ENCODE measurements at regions not wholly inside any gene's neighbourhood (a gene's known extent, or its start where the extent isn't known, plus 50 kb on each side); places are given as distances from the start of the nearest gene placed in this dataset.
"Not testable (repeated sequence)": the region's sequence is repeated elsewhere in the genome, so short reads cannot be mapped to it uniquely, and the experiment has no call there.

DNA sequence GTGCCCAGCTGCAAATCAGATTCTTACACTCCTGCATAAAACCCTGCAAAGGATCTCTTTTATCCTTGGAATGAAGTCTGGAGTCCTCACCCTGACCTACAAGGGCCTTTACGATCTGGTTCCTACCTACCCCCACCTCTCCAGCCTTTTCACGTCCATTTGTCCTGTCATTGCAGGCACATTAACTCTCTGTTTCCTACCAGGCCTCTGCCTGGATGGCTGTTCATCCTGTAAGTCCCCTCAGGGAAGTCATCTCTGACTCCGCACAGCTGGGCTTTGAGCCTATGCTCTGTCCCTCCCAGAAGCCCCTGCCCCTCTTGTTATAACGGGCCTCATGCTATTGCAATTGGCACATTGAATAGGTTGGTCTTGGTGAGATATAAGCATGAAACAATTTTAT, 96.8 kb upstream of the USP24 start:
- intact Hi-C loops (cut with DNase I): no loop called here
- DNase-seq: no peak

DNA sequence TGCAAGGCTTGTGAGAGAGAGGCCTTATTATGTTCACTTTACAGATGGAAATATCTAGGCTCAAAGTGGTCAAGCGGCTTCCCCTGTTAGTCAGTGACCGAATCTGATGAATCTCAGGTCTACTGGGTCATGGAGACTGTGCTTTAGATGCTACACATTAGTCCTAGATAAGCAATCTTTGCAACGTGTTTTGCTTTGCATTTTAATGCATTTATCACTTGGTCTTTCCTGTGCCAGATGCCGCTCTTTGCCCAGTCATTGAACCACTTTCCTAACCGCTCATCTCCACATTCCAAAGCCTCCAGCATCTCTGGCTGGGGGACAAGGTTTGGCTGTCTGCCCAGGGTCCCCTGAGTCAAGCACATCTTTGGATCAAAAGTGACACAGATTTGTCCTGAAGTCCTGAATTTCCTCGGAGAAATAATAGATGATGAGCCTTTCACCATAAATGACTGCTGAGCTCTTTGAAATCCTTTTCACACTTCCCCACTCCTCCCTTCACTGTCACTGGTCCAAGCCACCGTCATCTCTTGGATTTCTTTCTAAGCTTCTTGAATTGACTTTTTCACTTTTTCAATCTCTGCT, 96.0 kb upstream of the USP24 start:
- intact Hi-C loops (cut with DNase I): no loop called here
- no peak for DNase-seq

DNA sequence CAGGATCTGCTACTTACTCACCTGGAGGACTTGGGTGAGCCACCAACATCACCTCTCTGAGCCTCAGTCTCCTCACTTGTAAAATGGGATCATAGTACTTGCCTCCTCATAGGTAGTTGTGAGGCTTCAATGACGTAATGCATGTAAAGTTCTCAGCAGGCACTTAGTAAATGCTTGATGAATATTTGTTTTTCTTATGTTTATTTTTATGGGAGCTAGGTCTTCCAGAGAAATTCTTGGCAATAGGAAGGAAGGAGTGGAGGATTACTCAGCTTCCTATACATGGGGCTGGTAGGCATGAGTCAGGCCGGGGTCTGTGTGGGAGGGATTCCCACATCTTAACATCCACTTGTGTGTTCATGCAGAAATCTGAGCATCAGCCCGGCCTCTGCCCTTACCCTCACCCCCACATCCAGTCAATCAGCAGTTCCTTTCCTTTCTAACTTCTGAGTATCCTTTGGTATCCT, 95.4 kb upstream of the USP24 start:
- intact Hi-C loops (cut with DNase I): no loop called here
- DNase-seq: peak in 40 of 42 donors; percentile 8 to 82 (median 41)

- DNase-seq: no peak
- intact Hi-C loops (cut with DNase I): no loop called here
Measured at GRCh38 chr1:55309786-55310504, 94.8 kb upstream of the USP24 start.

DNA sequence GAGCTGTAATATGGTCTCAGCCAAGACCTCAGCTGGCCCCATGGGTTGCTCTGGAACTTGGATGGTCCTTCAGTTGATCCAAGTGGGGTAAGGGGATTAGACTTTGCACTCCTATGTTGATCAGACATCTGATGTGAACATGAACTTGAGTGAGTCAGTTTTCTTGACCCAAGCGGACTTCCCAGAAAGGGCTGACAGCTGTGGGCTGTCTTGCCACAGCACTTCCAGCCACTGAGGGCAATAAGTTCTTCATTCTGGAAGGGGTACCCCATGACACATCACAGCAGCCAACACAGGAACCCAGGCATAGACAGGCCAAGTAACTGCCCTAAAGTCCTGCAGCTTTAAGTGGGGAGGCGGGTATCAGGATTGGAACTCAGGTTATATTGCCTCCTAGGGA, 93.9 kb upstream of the USP24 start:
- intact Hi-C loops (cut with DNase I): no loop called here
- DNase-seq: no peak

DNA sequence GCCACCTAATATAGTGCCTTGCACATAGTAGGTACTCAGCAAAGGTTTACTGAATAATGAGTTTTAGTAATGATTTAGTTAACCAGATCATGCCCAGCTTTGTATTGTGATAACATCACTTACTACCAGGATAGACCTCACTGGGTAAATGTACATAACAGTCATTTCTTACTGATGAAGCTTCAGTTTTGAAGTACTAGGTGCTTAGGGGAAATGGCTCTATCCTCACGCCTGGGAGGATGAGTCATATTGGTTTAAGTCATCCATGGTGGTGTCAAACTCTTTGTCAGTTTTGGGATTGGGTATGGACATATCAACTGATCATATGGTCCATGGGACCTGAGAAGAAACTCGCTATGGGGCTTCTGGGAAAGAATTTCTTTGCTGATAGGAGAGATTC, 90.6 kb upstream of the USP24 start:
- DNase-seq: no peak
- intact Hi-C loops (cut with DNase I): no loop called here

DNA sequence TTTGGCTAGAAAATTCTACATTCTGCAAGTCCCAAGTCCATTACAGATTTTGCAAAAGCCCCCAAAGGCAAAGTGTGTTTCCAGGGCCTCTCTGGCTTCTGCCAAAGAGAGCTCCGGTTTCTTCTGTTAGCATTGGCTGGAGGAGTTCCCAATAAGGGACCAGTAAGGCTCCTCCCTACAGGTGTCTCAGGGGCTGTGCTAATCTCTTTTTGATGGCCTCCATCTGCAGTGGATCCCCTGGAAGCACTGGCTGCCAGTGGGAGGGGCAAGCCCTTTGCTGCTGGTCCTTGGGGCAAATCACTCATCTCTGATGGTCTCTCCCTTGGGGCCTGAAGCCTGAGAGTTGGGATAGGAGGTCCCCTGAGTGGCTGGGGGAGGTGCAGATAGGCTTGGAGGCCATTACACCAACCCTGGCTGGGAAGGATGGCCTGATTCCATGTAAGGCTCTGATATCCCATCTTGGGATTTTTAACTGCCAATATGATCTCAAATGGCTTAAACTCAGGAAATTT, 89.1 kb upstream of the USP24 start:
- DNase-seq: no peak
- intact Hi-C loops (cut with DNase I): no loop called here

DNA sequence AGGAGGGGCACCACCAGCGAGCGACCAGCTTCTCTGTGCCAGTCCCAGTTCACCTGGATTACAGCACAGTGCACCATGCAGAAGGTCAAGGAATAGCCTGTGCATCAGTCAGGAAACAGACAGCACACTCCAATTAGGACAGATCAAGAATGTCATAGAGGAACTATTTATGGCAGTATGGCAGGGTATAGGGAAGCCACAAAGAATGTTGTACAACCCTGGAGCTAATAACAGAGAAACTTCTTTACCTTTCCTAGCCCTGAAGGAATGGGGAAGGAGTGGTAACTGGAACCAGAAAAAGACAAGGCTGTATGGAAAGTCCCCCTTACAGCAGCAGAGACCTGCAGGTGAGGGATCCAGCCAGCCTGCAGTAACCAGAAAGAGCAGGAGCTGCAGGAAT, 87.8 kb upstream of the USP24 start:
- intact Hi-C loops (cut with DNase I): no loop called here
- DNase-seq: no peak

DNA sequence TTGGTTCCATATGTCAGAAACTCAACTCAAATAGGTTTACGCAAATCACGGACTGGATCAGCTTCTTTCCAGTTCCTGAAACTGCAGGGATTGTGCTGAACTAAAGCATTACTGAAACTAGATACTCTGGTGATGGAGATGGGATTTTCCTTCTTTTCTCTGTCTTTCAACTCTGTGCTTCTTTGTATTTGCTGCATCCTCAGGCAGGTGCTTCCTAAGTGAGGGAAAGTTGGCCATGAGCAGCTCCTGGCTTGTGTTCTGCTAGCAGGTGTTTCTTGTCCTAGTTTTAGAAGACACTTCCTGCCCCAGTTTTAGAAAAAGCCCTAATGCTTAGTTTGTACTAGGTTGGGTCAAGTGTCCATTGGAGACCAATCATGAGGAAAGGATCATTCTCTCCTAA, 86.7 kb upstream of the USP24 start:
- no peak for DNase-seq
- intact Hi-C loops (cut with DNase I): no loop called here

GRCh38 chr1:55300975-55301374, 85.8 kb upstream of the USP24 start:
- intact Hi-C loops (cut with DNase I): no loop called here
- no peak for DNase-seq

GRCh38 chr1:55298167-55298894, 83.2 kb upstream of the USP24 start:
- intact Hi-C loops (cut with DNase I): no loop called here
- no peak for DNase-seq

DNA sequence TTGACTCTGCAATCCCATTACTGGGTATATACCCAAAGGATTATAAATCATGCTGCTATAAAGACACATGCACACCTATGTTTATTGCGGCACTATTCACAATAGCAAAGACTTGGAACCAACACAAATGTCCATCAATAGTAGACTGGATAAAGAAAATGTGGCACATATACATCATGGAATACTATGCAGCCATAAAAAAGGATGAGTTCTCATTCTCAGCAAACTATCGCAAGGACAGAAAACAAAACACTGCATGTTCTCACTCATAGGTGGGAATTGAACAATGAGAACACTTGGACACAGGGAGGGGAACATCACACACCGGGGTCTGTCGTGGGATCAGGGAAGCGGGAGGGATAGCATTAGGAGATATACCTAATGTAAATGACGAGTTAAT, 81.1 kb upstream of the USP24 start:
- intact Hi-C loops (cut with DNase I); DNase-seq: not testable (repeated sequence)

DNA sequence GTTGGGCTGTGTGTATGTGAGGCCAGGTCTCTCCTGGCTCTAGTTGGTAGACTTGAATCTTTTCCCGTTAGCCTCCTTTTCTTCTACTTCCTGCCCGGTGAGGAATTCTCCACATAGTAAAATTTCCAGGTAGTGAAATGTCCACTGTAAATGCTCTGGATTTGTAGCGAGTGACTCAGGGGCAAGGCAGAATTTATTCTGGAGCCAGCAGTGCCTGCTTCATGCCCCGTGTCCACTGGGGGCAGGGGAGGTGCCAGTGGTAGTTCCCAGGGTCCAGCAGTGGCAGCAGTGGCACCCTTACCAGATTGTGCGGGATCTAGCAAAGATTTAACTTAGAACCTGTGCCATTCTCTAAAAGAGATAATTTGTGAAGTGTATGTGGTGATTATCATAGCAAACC, 74.5 kb upstream of the USP24 start:
- intact Hi-C loops (cut with DNase I): loop anchor here (5.0 kb wide), 1 partner anchor 1293 kb away; no protein-coding TSS in a partner anchor
- no peak for DNase-seq

DNA sequence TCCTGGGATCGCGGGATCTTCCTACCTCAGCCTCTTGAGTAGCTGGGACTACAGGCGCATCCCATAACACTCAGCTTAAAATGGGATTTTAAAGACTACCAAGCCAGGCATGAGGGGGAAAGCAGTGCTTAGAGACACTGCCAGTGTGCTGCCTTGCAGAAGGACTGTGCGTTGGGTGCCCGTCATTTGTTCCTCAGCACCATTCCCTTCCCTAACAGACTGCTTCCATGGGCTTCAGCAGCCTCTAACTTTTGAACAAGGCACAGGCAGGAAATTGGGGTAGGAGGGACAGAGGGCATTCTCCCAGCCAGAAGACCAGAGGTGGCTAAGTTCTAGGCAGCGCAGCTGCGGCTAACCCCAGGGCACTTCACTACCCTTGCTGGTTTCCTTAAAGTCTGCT, 73.9 kb upstream of the USP24 start:
- DNase-seq: no peak
- intact Hi-C loops (cut with DNase I): loop anchor here (5.0 kb wide), 1 partner anchor 1293 kb away; no protein-coding TSS in a partner anchor

DNA sequence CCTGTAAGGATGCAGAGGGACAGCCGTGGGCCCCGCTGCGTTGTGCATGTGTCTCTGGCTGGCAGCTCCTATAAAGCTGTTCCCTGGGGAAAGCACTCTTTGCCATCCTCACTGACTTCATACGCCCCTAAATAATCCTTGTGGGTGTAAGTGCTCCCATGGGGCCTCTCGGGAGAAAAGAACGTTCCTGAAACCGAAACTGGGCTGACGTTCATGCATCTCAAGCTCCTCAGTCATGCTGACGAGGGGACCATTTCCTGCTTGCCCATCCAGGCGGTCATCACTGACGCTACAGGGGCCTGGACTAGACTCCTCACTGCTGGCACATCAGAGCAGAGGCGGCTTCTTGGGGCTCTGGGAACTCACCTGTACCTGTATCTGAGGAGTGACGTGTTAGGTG, 73.1 kb upstream of the USP24 start:
- no peak for DNase-seq
- intact Hi-C loops (cut with DNase I): loop anchor here (5.0 kb wide), 1 partner anchor 1294 kb away; no protein-coding TSS in a partner anchor

DNA sequence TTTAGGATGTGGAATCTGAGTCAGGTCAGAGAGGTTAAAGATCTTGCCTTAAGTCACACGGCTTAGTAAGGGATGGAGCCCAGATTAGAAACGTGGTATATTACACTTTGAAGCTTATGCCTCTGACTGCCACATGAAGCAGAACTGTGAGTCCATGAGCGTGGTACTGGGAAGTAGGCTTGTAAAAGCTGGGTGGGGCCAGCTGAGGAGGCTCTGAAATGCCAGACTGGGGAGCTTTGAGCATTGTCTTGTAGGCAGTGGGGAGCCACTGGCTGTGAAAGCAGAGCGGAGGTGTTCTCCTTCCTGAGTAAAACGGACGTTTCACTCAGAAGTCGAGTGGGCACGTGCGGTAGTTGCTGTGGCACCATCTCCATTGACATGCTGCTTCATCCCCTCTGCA, 72.6 kb upstream of the USP24 start:
- no peak for DNase-seq
- intact Hi-C loops (cut with DNase I): loop anchor here (5.0 kb wide), 1 partner anchor 1295 kb away; no protein-coding TSS in a partner anchor

DNA sequence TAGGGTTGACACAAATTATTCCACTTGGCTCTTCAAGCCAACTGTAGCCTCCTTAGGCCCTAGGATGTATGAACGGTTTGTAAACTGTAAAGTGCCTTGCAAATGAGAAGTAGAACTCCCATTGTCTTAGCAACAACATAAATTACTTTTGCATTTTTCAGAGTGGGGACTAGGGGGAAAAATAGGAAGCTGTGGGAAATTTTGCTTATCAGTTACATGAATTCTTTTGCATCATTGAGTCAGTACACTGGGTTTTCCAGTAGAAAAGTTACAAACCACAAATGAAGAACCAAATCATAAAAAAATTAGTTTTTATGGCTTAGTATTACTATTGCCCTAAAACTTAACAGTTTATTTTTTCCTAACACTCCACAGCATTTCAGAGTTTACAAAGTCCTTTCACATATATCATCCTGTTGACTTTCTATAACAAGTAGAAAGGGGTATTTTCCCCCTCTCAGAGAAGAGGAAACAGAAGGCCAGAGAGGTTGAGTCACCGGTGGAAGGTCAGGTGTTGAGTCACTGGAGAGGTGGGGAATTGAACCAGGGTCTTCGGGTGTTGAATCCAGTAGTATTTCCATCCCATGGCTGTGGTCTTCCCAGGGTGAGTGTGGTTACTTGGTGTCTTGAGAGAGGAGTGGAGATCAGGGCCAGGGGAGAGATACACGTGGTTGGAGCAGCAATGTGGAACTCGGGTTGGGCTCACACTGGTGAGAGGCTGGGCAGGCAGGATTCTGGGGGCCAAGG, 71.9 kb upstream of the USP24 start:
- intact Hi-C loops (cut with DNase I): loop anchor here (5.0 kb wide), 1 partner anchor 1295 kb away; no protein-coding TSS in a partner anchor
- DNase-seq: no peak

- DNase-seq: no peak
- intact Hi-C loops (cut with DNase I): loop anchor here (5.0 kb wide), 1 partner anchor 1296 kb away; no protein-coding TSS in a partner anchor
Measured at GRCh38 chr1:55285834-55286233, 70.7 kb upstream of the USP24 start.

DNA sequence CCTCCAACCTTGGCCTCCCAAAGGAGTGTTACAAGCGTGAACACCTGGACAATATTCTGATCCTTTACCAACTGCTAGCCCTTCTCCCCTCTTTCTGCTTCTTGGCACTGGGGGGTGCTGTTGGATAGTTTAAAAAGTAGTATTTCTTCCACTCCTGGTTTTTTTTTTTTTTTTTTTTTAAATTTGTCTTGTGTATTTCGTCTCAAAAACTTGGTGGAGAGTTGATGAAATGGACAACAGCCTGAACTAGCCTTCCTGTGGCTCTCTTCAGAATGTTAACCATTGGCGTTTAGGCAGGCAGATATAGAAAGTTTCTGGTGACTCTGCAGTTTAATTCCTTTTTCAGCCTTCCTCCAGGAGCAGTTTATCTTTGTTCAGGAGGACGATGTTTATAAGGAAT, 69.7 kb upstream of the USP24 start:
- intact Hi-C loops (cut with DNase I): loop anchor here (5.0 kb wide), 1 partner anchor 1297 kb away; no protein-coding TSS in a partner anchor
- peak in 26 of 42 donors; percentile 15 to 76 (median 46) for DNase-seq
